Myocyte (in vitro differentiated cells): ENCODE measurements at regions not wholly inside any gene's neighbourhood (a gene's known extent, or its start where the extent isn't known, plus 50 kb on each side); places are given as distances from the start of the nearest gene placed in this dataset.
"Not testable (repeated sequence)": the region's sequence is repeated elsewhere in the genome, so short reads cannot be mapped to it uniquely, and the experiment has no call there.

ENCODE experiments used
- DNase-seq: peaks from one replicate; pipeline ENCODE4 v3.0.0-alpha.2; 2012; ENCODE audit warnings: low read depth

- no peak for DNase-seq
Measured at GRCh38 chr12:114616081-114616480, 67.9 kb downstream of the TBX3 start.

GRCh38 chr12:114614040-114614439, 69.9 kb downstream of the TBX3 start:
- no peak for DNase-seq

- DNase-seq, result no peak
Measured at GRCh38 chr12:114612062-114612461, 71.9 kb downstream of the TBX3 start.

- no peak for DNase-seq
Measured at GRCh38 chr12:114611145-114612018, 72.6 kb downstream of the TBX3 start.

GRCh38 chr12:114608509-114608908, 75.5 kb downstream of the TBX3 start:
- no peak for DNase-seq

GRCh38 chr12:114605918-114606317, 78.1 kb downstream of the TBX3 start:
- no peak for DNase-seq

- no peak for DNase-seq
Measured at GRCh38 chr12:114604606-114605005, 79.4 kb downstream of the TBX3 start.

- DNase-seq, result not testable (repeated sequence)
Measured at GRCh38 chr12:114600584-114600983, 83.4 kb downstream of the TBX3 start.

- DNase-seq, result no peak
Measured at GRCh38 chr12:114598111-114598510, 85.9 kb downstream of the TBX3 start.

- no peak for DNase-seq
Measured at GRCh38 chr12:114592946-114593345, 91.0 kb downstream of the TBX3 start.

- DNase-seq, result no peak
Measured at GRCh38 chr12:114588061-114588460, 95.9 kb downstream of the TBX3 start.

GRCh38 chr12:114580306-114580705, 103.7 kb downstream of the TBX3 start:
- no peak for DNase-seq

GRCh38 chr12:114579389-114579788, 104.6 kb downstream of the TBX3 start:
- DNase-seq, result no peak

GRCh38 chr12:114562654-114563053, 121.3 kb downstream of the TBX3 start:
- no peak for DNase-seq

GRCh38 chr12:114555451-114555850, 128.5 kb downstream of the TBX3 start:
- no peak for DNase-seq

GRCh38 chr12:114547636-114548035, 136.3 kb downstream of the TBX3 start:
- no peak for DNase-seq

GRCh38 chr12:114530417-114530816, 124.5 kb upstream of the TBX5 start:
- DNase-seq, result no peak

- DNase-seq, result no peak
Measured at GRCh38 chr12:114529966-114530365, 124.0 kb upstream of the TBX5 start.

GRCh38 chr12:114528766-114529165, 122.8 kb upstream of the TBX5 start:
- DNase-seq, result no peak

GRCh38 chr12:114521160-114521559, 115.2 kb upstream of the TBX5 start:
- DNase-seq, result not testable (repeated sequence)

GRCh38 chr12:114512351-114512750, 106.4 kb upstream of the TBX5 start:
- no peak for DNase-seq

- peak; percentile 71 for DNase-seq
Measured at GRCh38 chr12:114508529-114509129, 102.7 kb upstream of the TBX5 start.

- DNase-seq, result no peak
Measured at GRCh38 chr12:114506651-114507050, 100.7 kb upstream of the TBX5 start.
